SU-DHL-6 (cell line): ENCODE measurements at regions not wholly inside any gene's neighbourhood (a gene's known extent, or its start where the extent isn't known, plus 50 kb on each side); places are given as distances from the start of the nearest gene placed in this dataset.

Experiments used
- EZH2phosphoT487 ChIP-seq: fragments of 200-600 bp; sonication (generic), shearing (Covaris generic); conservative IDR thresholded peaks from 2 replicates; pipeline ENCODE4 v1.6.1; 2018; ENCODE audit warnings: mild to moderate bottlenecking, antibody characterized with exemption, low read length, moderate library complexity, mixed read lengths
- TF ChIP-seq, protein P1 (sequence below): fragments of 200-600 bp; sonication (generic); IDR thresholded peaks from one replicate; pipeline ENCODE4 v1.5.1; 2017; ENCODE audit warnings: antibody characterized with exemption, mild to moderate bottlenecking, low read length, moderate library complexity; ENCODE audit not compliant: insufficient read depth, poor library complexity, severe bottlenecking

- TF ChIP-seq, protein P1, sequence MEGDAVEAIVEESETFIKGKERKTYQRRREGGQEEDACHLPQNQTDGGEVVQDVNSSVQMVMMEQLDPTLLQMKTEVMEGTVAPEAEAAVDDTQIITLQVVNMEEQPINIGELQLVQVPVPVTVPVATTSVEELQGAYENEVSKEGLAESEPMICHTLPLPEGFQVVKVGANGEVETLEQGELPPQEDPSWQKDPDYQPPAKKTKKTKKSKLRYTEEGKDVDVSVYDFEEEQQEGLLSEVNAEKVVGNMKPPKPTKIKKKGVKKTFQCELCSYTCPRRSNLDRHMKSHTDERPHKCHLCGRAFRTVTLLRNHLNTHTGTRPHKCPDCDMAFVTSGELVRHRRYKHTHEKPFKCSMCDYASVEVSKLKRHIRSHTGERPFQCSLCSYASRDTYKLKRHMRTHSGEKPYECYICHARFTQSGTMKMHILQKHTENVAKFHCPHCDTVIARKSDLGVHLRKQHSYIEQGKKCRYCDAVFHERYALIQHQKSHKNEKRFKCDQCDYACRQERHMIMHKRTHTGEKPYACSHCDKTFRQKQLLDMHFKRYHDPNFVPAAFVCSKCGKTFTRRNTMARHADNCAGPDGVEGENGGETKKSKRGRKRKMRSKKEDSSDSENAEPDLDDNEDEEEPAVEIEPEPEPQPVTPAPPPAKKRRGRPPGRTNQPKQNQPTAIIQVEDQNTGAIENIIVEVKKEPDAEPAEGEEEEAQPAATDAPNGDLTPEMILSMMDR, result no peak
- TF ChIP-seq EZH2phosphoT487, result no peak
Measured at GRCh38 chr18:4994710-4995109, 202.3 kb downstream of the AKAIN1 start.
